Omental fat pad (tissue), 3 donors: ENCODE measurements at regions not wholly inside any gene's neighbourhood (a gene's known extent, or its start where the extent isn't known, plus 50 kb on each side); places are given as distances from the start of the nearest gene placed in this dataset.

Source experiments
- ATAC-seq: fragments of 150-250 bp; one replicate; pipeline ENCODE4 v1.9.1; 2016; ENCODE audit warnings: mild to moderate bottlenecking, moderate library complexity; ENCODE audit not compliant: low FRiP score
- DNase-seq: peaks from one replicate; pipeline ENCODE4 v3.0.0-alpha.2; 2019; ENCODE audit warnings: low spot score
- CTCF ChIP-seq, 3 donors: fragments of 450-650 bp; IDR thresholded peaks; one replicate each; pipeline ENCODE4 v1.5.1; 2016 to 2017; ENCODE audit warnings: antibody characterized with exemption in 3 of 3, mild to moderate bottlenecking in 3 of 3, moderate library complexity in 2 of 3

- TF ChIP-seq CTCF (IDR thresholded peaks at IDR 0.05), result no peak
- ATAC-seq (no peak), DNase-seq (no peak)
Observed at GRCh38 chr3:81005992-81006391, 755.5 kb downstream of the GBE1 start.

GRCh38 chr3:81003817-81004216 lies 757.6 kb downstream of the GBE1 start:
- no peak for TF ChIP-seq CTCF (IDR thresholded peaks at IDR 0.05)
- no peak for ATAC-seq
- no peak for DNase-seq

GRCh38 chr3:81003008-81003645 lies 758.3 kb downstream of the GBE1 start:
- TF ChIP-seq CTCF (IDR thresholded peaks at IDR 0.05), result no peak
- DNase-seq, result no peak
- no peak for ATAC-seq

GRCh38 chr3:80999481-80999880 lies 762.0 kb downstream of the GBE1 start:
- TF ChIP-seq CTCF (IDR thresholded peaks at IDR 0.05), result no peak
- no peak for DNase-seq
- no peak for ATAC-seq

GRCh38 chr3:80998022-80998421 lies 763.4 kb downstream of the GBE1 start:
- DNase-seq (no peak), ATAC-seq (no peak)
- no peak for TF ChIP-seq CTCF (IDR thresholded peaks at IDR 0.05)

GRCh38 chr3:80997622-80998021 lies 763.8 kb downstream of the GBE1 start:
- no peak for DNase-seq
- ATAC-seq, result no peak
- no peak for TF ChIP-seq CTCF (IDR thresholded peaks at IDR 0.05)

GRCh38 chr3:80994767-80995166 lies 766.7 kb downstream of the GBE1 start:
- DNase-seq, result no peak
- no peak for ATAC-seq
- TF ChIP-seq CTCF (IDR thresholded peaks at IDR 0.05), result no peak
